WI38 (cell line): ENCODE measurements at regions not wholly inside any gene's neighbourhood (a gene's known extent, or its start where the extent isn't known, plus 50 kb on each side); places are given as distances from the start of the nearest gene placed in this dataset.

Experiments used
- H3K4me3 ChIP-seq: 2 replicates; pipeline ENCODE4 v1.5.1; 2011; ENCODE audit warnings: low read depth, mild to moderate bottlenecking, control low read depth, low read length
- TF ChIP-seq, protein P1 (sequence below): IDR thresholded peaks from 2 replicates; pipeline ENCODE4 v1.5.1; 2012; ENCODE audit warnings: low read depth, mild to moderate bottlenecking, control low read depth, low read length

DNA sequence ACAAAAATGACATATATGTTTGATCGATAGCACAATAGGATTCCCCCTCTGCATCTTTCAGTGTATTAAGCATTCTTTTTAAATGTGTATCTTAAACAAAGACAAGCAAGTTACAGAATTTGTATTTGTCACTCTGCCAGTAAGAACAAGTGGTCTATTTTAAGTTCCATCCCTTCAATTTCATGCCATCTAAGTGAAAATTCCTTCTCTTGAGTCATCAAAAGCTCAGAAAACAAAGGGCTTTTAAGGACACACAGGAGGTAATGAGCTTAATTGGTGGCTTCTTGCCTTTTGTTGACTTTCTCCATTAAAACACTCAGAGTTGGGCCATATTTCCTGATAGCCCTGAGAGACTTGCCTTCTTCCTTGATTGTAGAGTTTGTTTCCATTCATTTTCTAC, 547.8 kb downstream of the TENT5A start:
- TF ChIP-seq, protein P1, sequence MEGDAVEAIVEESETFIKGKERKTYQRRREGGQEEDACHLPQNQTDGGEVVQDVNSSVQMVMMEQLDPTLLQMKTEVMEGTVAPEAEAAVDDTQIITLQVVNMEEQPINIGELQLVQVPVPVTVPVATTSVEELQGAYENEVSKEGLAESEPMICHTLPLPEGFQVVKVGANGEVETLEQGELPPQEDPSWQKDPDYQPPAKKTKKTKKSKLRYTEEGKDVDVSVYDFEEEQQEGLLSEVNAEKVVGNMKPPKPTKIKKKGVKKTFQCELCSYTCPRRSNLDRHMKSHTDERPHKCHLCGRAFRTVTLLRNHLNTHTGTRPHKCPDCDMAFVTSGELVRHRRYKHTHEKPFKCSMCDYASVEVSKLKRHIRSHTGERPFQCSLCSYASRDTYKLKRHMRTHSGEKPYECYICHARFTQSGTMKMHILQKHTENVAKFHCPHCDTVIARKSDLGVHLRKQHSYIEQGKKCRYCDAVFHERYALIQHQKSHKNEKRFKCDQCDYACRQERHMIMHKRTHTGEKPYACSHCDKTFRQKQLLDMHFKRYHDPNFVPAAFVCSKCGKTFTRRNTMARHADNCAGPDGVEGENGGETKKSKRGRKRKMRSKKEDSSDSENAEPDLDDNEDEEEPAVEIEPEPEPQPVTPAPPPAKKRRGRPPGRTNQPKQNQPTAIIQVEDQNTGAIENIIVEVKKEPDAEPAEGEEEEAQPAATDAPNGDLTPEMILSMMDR = no peak
- no peak overlapping the region for H3K4me3 ChIP-seq

DNA sequence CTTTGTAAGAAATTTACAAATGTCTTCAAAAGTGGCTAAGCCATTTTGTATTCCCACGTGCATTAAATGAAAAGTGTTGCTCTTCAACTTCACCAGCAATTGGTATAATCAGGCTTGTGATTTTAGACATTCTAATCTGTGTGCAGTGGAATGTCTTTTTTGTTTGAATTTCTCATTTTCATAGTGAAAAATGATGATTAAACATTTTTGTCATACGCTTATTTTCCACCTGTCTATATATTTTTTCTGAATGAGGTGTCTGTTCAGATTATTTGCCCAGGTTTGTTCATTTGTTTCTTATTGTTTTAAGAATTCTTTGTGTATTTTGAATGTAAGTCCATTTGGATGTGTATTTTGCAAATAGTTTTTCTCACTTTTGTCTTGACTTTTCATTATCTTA, 558.1 kb downstream of the TENT5A start:
- TF ChIP-seq, protein P1 = no peak

DNA sequence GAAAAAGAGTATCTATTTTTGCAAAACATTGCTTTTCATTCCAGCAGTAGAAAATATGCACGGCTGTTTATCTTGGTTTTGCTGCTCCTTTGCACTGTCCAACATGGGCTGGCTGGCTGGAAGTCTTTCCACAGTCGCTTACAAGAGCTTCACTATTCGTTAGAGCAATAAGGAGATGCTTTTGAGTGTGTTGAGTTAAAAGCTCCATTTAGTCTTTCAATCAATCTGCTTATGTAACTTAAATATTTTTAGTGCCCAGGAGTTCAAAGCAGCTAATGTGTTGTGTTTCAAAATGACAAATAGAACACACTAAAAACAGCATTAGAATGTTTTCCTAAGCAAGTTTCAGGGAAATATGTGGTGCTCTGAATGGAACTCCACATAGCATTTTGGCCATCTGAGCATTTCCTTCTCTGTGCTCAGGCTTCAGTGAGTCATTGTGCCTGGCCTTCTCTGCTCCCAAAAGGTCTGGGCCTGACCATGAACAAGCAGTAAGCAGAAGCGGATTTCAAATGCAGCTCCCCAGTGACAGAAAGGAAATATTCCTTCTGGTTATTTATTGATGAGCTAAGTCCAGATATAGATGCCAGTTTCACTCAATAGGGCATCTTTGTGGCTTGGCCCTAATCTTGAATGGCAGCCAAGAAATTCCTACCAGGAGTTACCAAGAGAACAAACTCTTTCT, 580.3 kb downstream of the TENT5A start:
- TF ChIP-seq, protein P1 = no peak
- no peak overlapping the region for H3K4me3 ChIP-seq

More for the DNA sequence above, 558.1 kb downstream of the TENT5A start:
- no peak overlapping the region for H3K4me3 ChIP-seq

GRCh38 chr6:81169166-81169565, 583.3 kb downstream of the TENT5A start:
- TF ChIP-seq, protein P1 = no peak
- no peak overlapping the region for H3K4me3 ChIP-seq

DNA sequence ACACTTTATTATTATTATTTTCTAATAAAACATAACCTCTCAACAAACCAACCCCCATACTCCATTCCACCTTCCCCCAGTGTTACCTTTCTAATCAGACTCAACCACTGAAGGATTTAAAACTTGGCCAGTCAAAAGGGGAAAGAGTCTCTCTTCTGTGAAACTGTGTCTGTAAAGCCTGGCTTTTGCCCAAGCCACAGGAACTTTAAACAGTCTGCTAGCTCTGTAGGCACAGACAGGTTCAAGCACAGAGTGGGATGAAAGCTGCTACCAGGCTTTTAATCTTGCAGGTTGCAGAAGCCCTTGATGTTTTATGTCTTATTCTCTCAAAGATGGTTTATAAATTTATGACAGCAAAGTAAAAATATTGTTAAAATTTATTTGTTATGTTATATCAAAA, 585.7 kb downstream of the TENT5A start:
- TF ChIP-seq, protein P1 = no peak
- H3K4me3 ChIP-seq = no peak overlapping the region

GRCh38 chr6:81158956-81159355, 593.5 kb downstream of the TENT5A start:
- TF ChIP-seq, protein P1 = no peak
- H3K4me3 ChIP-seq = no peak overlapping the region

DNA sequence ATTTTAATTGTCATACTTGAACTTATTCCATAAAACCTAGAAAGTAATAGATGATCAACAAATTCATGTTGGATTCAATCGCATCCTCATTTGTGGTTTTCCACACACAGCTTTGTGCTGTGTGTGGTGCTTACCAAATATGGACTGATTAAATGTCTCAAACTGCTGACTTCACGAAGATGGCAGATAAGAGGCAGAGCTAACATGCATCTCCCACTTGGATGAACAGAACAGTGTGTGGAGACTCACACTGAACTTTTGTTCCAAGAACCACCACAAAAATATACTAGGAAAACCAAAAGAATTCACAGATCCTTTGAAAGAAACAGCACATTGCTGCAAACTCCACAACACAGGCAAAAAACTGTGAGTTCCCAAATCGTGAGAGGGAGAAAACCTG, 603.7 kb downstream of the TENT5A start:
- H3K4me3 ChIP-seq = no peak overlapping the region
- TF ChIP-seq, protein P1 = no peak
